ENCODE measurements at regions not wholly inside any gene's neighbourhood (a gene's known extent, or its start where the extent isn't known, plus 50 kb on each side); places are given as distances from the start of the nearest gene placed in this dataset.

DNA sequence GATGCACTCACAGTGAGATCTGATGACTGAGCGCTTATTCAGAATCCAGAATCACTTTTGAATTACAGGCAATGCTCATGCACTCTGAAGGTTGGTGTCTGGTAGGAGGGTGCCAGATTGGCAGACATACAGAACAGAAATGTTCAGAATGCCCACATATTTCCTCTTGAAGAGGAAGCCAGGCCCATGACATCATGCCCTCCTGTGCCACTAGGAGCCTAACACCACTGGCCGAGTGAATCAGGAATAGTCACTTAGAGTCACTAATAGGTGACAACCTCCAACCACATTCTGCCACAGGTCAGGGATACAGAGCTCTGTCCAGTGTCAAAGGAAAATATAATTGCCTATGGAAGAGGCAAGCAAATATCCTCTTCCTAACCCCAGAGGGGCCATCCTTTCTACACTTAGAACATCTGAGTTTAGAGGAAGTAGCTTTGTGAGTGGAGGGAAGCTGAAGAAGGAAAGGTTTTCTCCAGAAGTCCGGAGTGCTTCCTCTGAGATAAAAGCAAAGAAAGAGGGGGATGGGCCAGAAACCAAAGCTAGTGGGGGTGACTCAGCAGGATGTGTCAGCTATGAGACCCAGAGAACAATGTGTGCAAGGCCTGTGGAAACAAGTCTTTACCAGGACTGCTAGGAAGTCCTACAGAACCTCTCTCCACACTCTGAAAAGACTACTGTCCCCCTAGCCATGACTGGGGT is 838.8 kb downstream of the GRID1 start:
- Histone ChIP-seq H3K27me3 (no peaks in the 10 kb centered on the region), H3K4me3 (no peak overlapping the region), H3K27ac (no peak overlapping the region), H3K4me1 (no peaks in the 10 kb centered on the region), H3K9me3 (no peaks in the 10 kb centered on the region), H3K36me3 (no peaks in the 10 kb centered on the region)
- TF ChIP-seq, protein P1, sequence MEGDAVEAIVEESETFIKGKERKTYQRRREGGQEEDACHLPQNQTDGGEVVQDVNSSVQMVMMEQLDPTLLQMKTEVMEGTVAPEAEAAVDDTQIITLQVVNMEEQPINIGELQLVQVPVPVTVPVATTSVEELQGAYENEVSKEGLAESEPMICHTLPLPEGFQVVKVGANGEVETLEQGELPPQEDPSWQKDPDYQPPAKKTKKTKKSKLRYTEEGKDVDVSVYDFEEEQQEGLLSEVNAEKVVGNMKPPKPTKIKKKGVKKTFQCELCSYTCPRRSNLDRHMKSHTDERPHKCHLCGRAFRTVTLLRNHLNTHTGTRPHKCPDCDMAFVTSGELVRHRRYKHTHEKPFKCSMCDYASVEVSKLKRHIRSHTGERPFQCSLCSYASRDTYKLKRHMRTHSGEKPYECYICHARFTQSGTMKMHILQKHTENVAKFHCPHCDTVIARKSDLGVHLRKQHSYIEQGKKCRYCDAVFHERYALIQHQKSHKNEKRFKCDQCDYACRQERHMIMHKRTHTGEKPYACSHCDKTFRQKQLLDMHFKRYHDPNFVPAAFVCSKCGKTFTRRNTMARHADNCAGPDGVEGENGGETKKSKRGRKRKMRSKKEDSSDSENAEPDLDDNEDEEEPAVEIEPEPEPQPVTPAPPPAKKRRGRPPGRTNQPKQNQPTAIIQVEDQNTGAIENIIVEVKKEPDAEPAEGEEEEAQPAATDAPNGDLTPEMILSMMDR (IDR thresholded peaks at IDR 0.05): no peak
- TF ChIP-seq POLR2AphosphoS5 (IDR thresholded peaks at IDR 0.05) (no peak), POLR2A (IDR thresholded peaks at IDR 0.05) (no peak), EP300 (IDR thresholded peaks at IDR 0.05; ENCODE audit: low read depth) (no peak)
- DNase-seq: no peak
- intact Hi-C loops (cut with DNase I; ENCODE audit: low total_unique reads) (no loop called here), in situ Hi-C loops (cut with MboI; ENCODE audit: low pct_ligation_motif_present in 1 of 4, low pct_unique_long_range_greater_than_20kb in 1 of 4, low sequenced_read_pairs in 3 of 4) (loop anchor here in 1 of 4 donors (25.0 kb wide), 1 partner anchor 835 kb away; the partner anchor contains the start of gene GRID1)
- WGBS, 2 donors (ENCODE audit: low coverage in 1 of 2): 69% methylated on average over 3 of the region's 3 CpGs; no CpG with 5 or more reads in 1 of the 2 donors

DNA sequence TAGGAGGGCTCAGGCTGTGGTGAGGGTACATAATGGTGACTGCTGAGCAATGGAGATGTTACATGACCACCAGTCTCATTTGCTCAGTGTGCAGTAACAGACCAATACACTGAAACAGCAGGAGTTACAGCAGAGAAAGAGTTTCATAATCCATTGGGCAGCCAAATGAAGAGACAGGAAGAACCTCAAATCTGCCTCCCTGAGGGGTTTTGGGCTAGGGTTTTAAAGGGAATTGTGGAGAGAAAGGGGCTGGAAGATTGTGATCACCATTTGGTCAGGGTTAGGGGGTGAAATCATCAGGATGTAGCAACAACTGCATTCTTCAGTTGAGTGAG is 838.3 kb downstream of the GRID1 start:
- Histone ChIP-seq H3K4me1 (no peaks in the 10 kb centered on the region), H3K36me3 (no peaks in the 10 kb centered on the region), H3K4me3 (no peak overlapping the region), H3K27me3 (no peaks in the 10 kb centered on the region), H3K27ac (no peak overlapping the region), H3K9me3 (no peaks in the 10 kb centered on the region)
- in situ Hi-C loops (cut with MboI; ENCODE audit: low pct_ligation_motif_present in 1 of 4, low pct_unique_long_range_greater_than_20kb in 1 of 4, low sequenced_read_pairs in 3 of 4) (loop anchor here in 1 of 4 donors (25.0 kb wide), 1 partner anchor 834 kb away; the partner anchor contains the start of gene GRID1), intact Hi-C loops (cut with DNase I; ENCODE audit: low total_unique reads) (no loop called here)
- DNase-seq: no peak
- TF ChIP-seq POLR2A (IDR thresholded peaks at IDR 0.05) (no peak), EP300 (IDR thresholded peaks at IDR 0.05; ENCODE audit: low read depth) (no peak), POLR2AphosphoS5 (IDR thresholded peaks at IDR 0.05) (no peak)
- TF ChIP-seq, protein P1 (IDR thresholded peaks at IDR 0.05): no peak

GRCh38 chr10:85531706-85532105 is 834.9 kb downstream of the GRID1 start:
- Histone ChIP-seq H3K9me3 (no peaks in the 10 kb centered on the region), H3K27ac (no peak overlapping the region), H3K4me3 (no peak overlapping the region), H3K27me3 (no peaks in the 10 kb centered on the region), H3K4me1 (no peaks in the 10 kb centered on the region), H3K36me3 (no peaks in the 10 kb centered on the region)
- WGBS, 2 donors (ENCODE audit: low coverage in 1 of 2): 63 to 68% methylated on average over 3 of the region's 3 CpGs
- intact Hi-C loops (cut with DNase I; ENCODE audit: low total_unique reads): no loop called here
- in situ Hi-C loops (cut with MboI; ENCODE audit: low pct_ligation_motif_present in 1 of 4, low pct_unique_long_range_greater_than_20kb in 1 of 4, low sequenced_read_pairs in 3 of 4): loop anchor here in 1 of 4 donors (25.0 kb wide), 1 partner anchor 831 kb away; the partner anchor contains the start of gene GRID1
- no peak for TF ChIP-seq POLR2A (IDR thresholded peaks at IDR 0.05)
- no peak for TF ChIP-seq EP300 (IDR thresholded peaks at IDR 0.05; ENCODE audit: low read depth)
- TF ChIP-seq POLR2AphosphoS5 (IDR thresholded peaks at IDR 0.05): no peak
- TF ChIP-seq, protein P1 (IDR thresholded peaks at IDR 0.05): no peak
- no peak for DNase-seq

GRCh38 chr10:85532773-85533172 is 833.8 kb downstream of the GRID1 start:
- no peak for DNase-seq
- TF ChIP-seq POLR2A (IDR thresholded peaks at IDR 0.05) (no peak), POLR2AphosphoS5 (IDR thresholded peaks at IDR 0.05) (no peak), EP300 (IDR thresholded peaks at IDR 0.05; ENCODE audit: low read depth) (no peak)
- TF ChIP-seq, protein P1 (IDR thresholded peaks at IDR 0.05): no peak
- in situ Hi-C loops (cut with MboI; ENCODE audit: low pct_ligation_motif_present in 1 of 4, low pct_unique_long_range_greater_than_20kb in 1 of 4, low sequenced_read_pairs in 3 of 4): loop anchor here in 1 of 4 donors (25.0 kb wide), 1 partner anchor 830 kb away; the partner anchor contains the start of gene GRID1
- intact Hi-C loops (cut with DNase I; ENCODE audit: low total_unique reads): no loop called here
- Histone ChIP-seq H3K27ac (no peak overlapping the region), H3K4me1 (no peaks in the 10 kb centered on the region), H3K9me3 (no peaks in the 10 kb centered on the region), H3K36me3 (no peaks in the 10 kb centered on the region), H3K4me3 (no peak overlapping the region), H3K27me3 (no peaks in the 10 kb centered on the region)

Data from transverse colon (tissue), 4 donors.